ENCODE measurements at regions not wholly inside any gene's neighbourhood (a gene's known extent, or its start where the extent isn't known, plus 50 kb on each side); places are given as distances from the start of the nearest gene placed in this dataset.

DNA sequence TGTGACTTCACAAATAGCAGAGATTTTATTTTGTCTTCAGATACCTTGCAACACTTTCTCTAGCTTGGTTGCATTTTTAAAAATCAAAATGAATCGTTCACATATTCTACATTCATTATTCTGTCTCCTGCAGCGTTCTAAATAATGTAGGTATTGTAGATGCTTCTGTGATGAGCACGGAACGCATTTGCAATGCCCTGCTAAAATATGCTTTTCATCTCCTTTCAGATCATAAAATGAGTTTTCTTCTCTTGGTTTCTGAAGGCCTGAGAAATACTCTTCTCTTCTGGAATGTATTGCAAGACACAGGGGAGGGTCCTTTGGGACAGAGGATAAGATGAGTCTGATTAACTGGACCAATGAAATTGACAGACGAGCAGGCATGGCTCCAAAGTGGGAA lies 390.7 kb downstream of the PREX1 start:
- TF ChIP-seq, protein P1, sequence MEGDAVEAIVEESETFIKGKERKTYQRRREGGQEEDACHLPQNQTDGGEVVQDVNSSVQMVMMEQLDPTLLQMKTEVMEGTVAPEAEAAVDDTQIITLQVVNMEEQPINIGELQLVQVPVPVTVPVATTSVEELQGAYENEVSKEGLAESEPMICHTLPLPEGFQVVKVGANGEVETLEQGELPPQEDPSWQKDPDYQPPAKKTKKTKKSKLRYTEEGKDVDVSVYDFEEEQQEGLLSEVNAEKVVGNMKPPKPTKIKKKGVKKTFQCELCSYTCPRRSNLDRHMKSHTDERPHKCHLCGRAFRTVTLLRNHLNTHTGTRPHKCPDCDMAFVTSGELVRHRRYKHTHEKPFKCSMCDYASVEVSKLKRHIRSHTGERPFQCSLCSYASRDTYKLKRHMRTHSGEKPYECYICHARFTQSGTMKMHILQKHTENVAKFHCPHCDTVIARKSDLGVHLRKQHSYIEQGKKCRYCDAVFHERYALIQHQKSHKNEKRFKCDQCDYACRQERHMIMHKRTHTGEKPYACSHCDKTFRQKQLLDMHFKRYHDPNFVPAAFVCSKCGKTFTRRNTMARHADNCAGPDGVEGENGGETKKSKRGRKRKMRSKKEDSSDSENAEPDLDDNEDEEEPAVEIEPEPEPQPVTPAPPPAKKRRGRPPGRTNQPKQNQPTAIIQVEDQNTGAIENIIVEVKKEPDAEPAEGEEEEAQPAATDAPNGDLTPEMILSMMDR (IDR thresholded peaks at IDR 0.05), result no peak
- TF ChIP-seq ESRRA (CRISPR knock-in tag; IDR thresholded peaks at IDR 0.05; ENCODE audit: borderline replicate concordance), result no peak
- no peak for TF ChIP-seq SP1 (CRISPR knock-in tag; conservative IDR thresholded peaks at IDR 0.05)
- no peak for TF ChIP-seq ZBTB21 (CRISPR knock-in tag; IDR thresholded peaks at IDR 0.05; ENCODE audit: borderline replicate concordance)
- TF ChIP-seq, protein P2, sequence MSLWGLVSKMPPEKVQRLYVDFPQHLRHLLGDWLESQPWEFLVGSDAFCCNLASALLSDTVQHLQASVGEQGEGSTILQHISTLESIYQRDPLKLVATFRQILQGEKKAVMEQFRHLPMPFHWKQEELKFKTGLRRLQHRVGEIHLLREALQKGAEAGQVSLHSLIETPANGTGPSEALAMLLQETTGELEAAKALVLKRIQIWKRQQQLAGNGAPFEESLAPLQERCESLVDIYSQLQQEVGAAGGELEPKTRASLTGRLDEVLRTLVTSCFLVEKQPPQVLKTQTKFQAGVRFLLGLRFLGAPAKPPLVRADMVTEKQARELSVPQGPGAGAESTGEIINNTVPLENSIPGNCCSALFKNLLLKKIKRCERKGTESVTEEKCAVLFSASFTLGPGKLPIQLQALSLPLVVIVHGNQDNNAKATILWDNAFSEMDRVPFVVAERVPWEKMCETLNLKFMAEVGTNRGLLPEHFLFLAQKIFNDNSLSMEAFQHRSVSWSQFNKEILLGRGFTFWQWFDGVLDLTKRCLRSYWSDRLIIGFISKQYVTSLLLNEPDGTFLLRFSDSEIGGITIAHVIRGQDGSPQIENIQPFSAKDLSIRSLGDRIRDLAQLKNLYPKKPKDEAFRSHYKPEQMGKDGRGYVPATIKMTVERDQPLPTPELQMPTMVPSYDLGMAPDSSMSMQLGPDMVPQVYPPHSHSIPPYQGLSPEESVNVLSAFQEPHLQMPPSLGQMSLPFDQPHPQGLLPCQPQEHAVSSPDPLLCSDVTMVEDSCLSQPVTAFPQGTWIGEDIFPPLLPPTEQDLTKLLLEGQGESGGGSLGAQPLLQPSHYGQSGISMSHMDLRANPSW (CRISPR knock-in tag; conservative IDR thresholded peaks at IDR 0.05; ENCODE audit: low read depth), result no peak
- no peak for TF ChIP-seq RELA (CRISPR knock-in tag; IDR thresholded peaks at IDR 0.05; ENCODE audit: borderline replicate concordance)
- TF ChIP-seq, protein P3, sequence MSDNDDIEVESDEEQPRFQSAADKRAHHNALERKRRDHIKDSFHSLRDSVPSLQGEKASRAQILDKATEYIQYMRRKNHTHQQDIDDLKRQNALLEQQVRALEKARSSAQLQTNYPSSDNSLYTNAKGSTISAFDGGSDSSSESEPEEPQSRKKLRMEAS (CRISPR knock-in tag; IDR thresholded peaks at IDR 0.05), result no peak
- TF ChIP-seq CBFB (CRISPR knock-in tag; IDR thresholded peaks at IDR 0.05; ENCODE audit: low read depth), result no peak
- TF ChIP-seq NFATC4 (CRISPR knock-in tag; IDR thresholded peaks at IDR 0.05), result no peak
- no peak for TF ChIP-seq ZNF121 (CRISPR knock-in tag; IDR thresholded peaks at IDR 0.05)
- TF ChIP-seq AR (CRISPR knock-in tag; IDR thresholded peaks at IDR 0.05), result no peak
- TF ChIP-seq SMAD3 (CRISPR knock-in tag; IDR thresholded peaks at IDR 0.05; ENCODE audit: borderline replicate concordance), result no peak
- no peak for TF ChIP-seq TEAD1 (CRISPR knock-in tag; IDR thresholded peaks at IDR 0.05)
